Peyer's patch (tissue), 4 donors: ENCODE measurements at regions not wholly inside any gene's neighbourhood (a gene's known extent, or its start where the extent isn't known, plus 50 kb on each side); places are given as distances from the start of the nearest gene placed in this dataset.

Experiments
- CTCF ChIP-seq, 6 experiments: fragments of 450-650 bp in 4 of 6; fragments of 200-600 bp in 2 of 6; sonication (generic) in 1 of 6; IDR thresholded peaks; one replicate each; pipeline ENCODE4 v1.5.1; 2017 to 2019; ENCODE audit warnings: antibody characterized with exemption in 6 of 6, mild to moderate bottlenecking in 3 of 6, moderate library complexity in 1 of 6
- POLR2A ChIP-seq, 2 donors: fragments of 450-650 bp; IDR thresholded peaks; one replicate each; pipeline ENCODE4 v1.5.1; 2017; ENCODE audit warnings: antibody characterized with exemption in 2 of 2, mild to moderate bottlenecking in 2 of 2, moderate library complexity in 2 of 2

DNA sequence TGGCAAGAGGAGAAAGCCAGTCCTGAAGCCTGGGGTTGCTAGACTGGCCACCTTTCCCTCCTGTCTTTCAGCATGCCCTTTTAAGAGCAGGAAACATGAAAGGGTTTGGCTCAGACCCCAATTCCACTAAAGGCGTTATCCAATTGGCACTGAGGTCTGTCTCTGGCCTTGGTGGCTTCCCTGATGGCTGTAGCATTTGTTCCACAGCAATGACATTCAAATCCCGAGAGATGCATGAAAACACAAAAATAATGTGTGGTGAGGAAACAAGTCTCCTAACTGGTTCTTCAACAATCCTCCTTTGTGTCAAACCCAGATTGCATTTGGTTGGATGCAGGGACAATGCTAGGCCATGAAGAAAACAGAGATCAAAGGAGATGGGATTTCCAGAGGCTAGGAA, 56.5 kb upstream of the ADTRP start:
- TF ChIP-seq CTCF (IDR thresholded peaks at IDR 0.05) = no peak
- TF ChIP-seq POLR2A (IDR thresholded peaks at IDR 0.05) = no peak
